Stomach (tissue), 4 donors: ENCODE measurements at regions not wholly inside any gene's neighbourhood (a gene's known extent, or its start where the extent isn't known, plus 50 kb on each side); places are given as distances from the start of the nearest gene placed in this dataset.

Experiments used
- EP300 ChIP-seq: sonication (generic); formaldehyde crosslinking; IDR thresholded peaks from one replicate; pipeline ENCODE4 v1.6.1; 2017; ENCODE audit warnings: antibody characterized with exemption
- POLR2A ChIP-seq, 4 donors: fragments of 450-650 bp; IDR thresholded peaks; one replicate each; pipeline ENCODE4 v1.6.1; 2016; ENCODE audit warnings: antibody characterized with exemption in 4 of 4, control low read depth in 2 of 4, mild to moderate bottlenecking in 1 of 4, moderate library complexity in 1 of 4
- POLR2AphosphoS5 ChIP-seq, 3 donors: sonication (generic); formaldehyde crosslinking; IDR thresholded peaks; one replicate each; pipeline ENCODE4 v1.6.1; 2016; ENCODE audit warnings: antibody characterized with exemption in 3 of 3
- TF ChIP-seq, protein P1 (sequence below), 7 experiments: fragments of 450-650 bp in 4 of 7; fragments of 200-600 bp in 3 of 7; sonication (generic) in 3 of 7; IDR thresholded peaks; one replicate each; pipeline ENCODE4 v1.5.1; 2016 to 2019; ENCODE audit warnings: antibody characterized with exemption in 7 of 7, control low read depth in 2 of 7, mild to moderate bottlenecking in 1 of 7

DNA sequence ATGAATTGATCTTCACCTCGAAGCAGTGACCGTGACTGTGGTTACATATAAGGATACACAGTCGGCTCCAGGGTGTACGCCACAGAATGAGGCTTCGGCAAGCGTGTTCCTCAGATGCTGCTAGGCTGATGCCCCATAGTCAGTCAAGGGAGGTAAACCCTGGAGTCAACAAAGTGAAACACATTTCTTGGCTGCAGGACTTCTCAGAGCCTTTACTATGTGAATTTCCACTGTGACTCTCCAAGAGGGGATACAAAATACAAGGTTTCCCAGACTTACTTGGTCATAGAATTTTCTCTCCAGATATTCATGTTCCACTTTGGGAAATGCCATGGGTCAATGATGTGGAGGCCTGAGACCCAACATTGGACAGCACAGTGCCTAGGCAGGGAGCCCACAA, 260.6 kb downstream of the BCL11B start:
- TF ChIP-seq, protein P1, sequence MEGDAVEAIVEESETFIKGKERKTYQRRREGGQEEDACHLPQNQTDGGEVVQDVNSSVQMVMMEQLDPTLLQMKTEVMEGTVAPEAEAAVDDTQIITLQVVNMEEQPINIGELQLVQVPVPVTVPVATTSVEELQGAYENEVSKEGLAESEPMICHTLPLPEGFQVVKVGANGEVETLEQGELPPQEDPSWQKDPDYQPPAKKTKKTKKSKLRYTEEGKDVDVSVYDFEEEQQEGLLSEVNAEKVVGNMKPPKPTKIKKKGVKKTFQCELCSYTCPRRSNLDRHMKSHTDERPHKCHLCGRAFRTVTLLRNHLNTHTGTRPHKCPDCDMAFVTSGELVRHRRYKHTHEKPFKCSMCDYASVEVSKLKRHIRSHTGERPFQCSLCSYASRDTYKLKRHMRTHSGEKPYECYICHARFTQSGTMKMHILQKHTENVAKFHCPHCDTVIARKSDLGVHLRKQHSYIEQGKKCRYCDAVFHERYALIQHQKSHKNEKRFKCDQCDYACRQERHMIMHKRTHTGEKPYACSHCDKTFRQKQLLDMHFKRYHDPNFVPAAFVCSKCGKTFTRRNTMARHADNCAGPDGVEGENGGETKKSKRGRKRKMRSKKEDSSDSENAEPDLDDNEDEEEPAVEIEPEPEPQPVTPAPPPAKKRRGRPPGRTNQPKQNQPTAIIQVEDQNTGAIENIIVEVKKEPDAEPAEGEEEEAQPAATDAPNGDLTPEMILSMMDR (IDR thresholded peaks at IDR 0.05): no peak
- no peak for TF ChIP-seq POLR2AphosphoS5 (IDR thresholded peaks at IDR 0.05)
- TF ChIP-seq POLR2A (IDR thresholded peaks at IDR 0.05): no peak
- TF ChIP-seq EP300: no peak
